SK-N-SH (cell line): ENCODE measurements at regions not wholly inside any gene's neighbourhood (a gene's known extent, or its start where the extent isn't known, plus 50 kb on each side); places are given as distances from the start of the nearest gene placed in this dataset.
A peak's percentile ranks its signal among the peaks of the same experiment; 100 is the strongest.
"Not testable (repeated sequence)": the region's sequence is repeated elsewhere in the genome, so short reads cannot be mapped to it uniquely, and the experiment has no call there.

Experiments used
- CTCF ChIA-PET: fragments of 300-600, 350-600 bp; formaldehyde crosslinking; extraction: SDS; loops from one replicate; lab custom pipeline; 2021; lab: Yijun Ruan, JAX
- POLR2A ChIA-PET: fragments of 350-600 bp; sonication (Branson Sonifier 250); formaldehyde crosslinking; extraction: SDS; loops from one replicate; lab custom pipeline; 2020; ENCODE audit warnings: antibody characterized with exemption, inconsistent platforms; lab: Yijun Ruan, JAX
- DNase-seq: peaks from one replicate; pipeline ENCODE4 v3.0.0; 2012
- H2AFZ ChIP-seq: fragments of 200-600 bp; sonication (generic); 2 replicates; pipeline ENCODE4 v1.8.1; 2016; ENCODE audit warnings: antibody characterized with exemption, mild to moderate bottlenecking, low read depth
- H3F3A ChIP-seq: fragments of 200-600 bp; sonication (generic); replicated peaks from 2 replicates; pipeline ENCODE3; 2016; ENCODE audit warnings: antibody characterized with exemption, mild to moderate bottlenecking; ENCODE audit not compliant: insufficient read depth
- H3K27ac ChIP-seq, 2 experiments: fragments of 200-500 bp in 1 of 2; fragments of 200-600 bp in 1 of 2; sonication (Bioruptor generic) in 1 of 2; sonication (generic), shearing (Covaris generic) in 1 of 2; 2 replicates each; pipeline versions ENCODE4 v1.5.1 to v1.6.1; 2014 to 2016; ENCODE audit warnings: low read depth in 2 of 2, inconsistent platforms in 1 of 2, low read length in 1 of 2, mild to moderate bottlenecking in 1 of 2, mixed read lengths in 1 of 2
- H3K27me3 ChIP-seq: fragments of 200-600 bp; sonication (generic), shearing (Covaris generic); 2 replicates; pipeline ENCODE4 v1.6.1; 2016; ENCODE audit warnings: mixed run types; ENCODE audit not compliant: insufficient read depth
- H3K36me3 ChIP-seq, 2 experiments: fragments of 200-500 bp in 1 of 2; fragments of 200-600 bp in 1 of 2; sonication (Bioruptor generic) in 1 of 2; sonication (generic) in 1 of 2; replicated peaks in 1 of 2; 2 replicates each; pipeline versions ENCODE3 to v1.5.1; 2014 to 2016; ENCODE audit warnings: low read length in 1 of 2, mild to moderate bottlenecking in 1 of 2; ENCODE audit not compliant: insufficient read depth in 2 of 2, control insufficient read depth in 1 of 2
- H3K4me1 ChIP-seq, 2 experiments: fragments of 200-500 bp in 1 of 2; fragments of 200-600 bp in 1 of 2; sonication (Bioruptor generic) in 1 of 2; sonication (generic), shearing (Covaris generic) in 1 of 2; 2 replicates each; pipeline versions ENCODE4 v1.5.1 to v1.6.1; 2014 to 2016; ENCODE audit warnings: low read depth in 1 of 2, low read length in 1 of 2, mixed run types in 1 of 2; ENCODE audit not compliant: insufficient read depth in 2 of 2, control insufficient read depth in 1 of 2
- H3K4me2 ChIP-seq: fragments of 200-600 bp; sonication (generic), shearing (Covaris generic); 2 replicates; pipeline ENCODE4 v1.6.1; 2017; ENCODE audit warnings: mixed run types
- H3K4me3 ChIP-seq, 2 experiments: fragments of 200-500 bp in 1 of 2; fragments of 200-600 bp in 1 of 2; sonication (Bioruptor generic) in 1 of 2; sonication (generic), shearing (Covaris generic) in 1 of 2; 2 replicates each; pipeline versions ENCODE4 v1.5.1 to v1.8.1; 2014 to 2016; ENCODE audit warnings: low read depth in 2 of 2, inconsistent platforms in 1 of 2, low read length in 1 of 2, mild to moderate bottlenecking in 1 of 2, mixed read lengths in 1 of 2, moderate library complexity in 1 of 2
- H3K79me2 ChIP-seq: fragments of 200-600 bp; sonication (generic); 2 replicates; pipeline ENCODE4 v1.8.1; 2017; ENCODE audit warnings: mild to moderate bottlenecking; ENCODE audit not compliant: insufficient read depth
- H3K9ac ChIP-seq: fragments of 200-600 bp; sonication (generic); 2 replicates; pipeline ENCODE4 v1.6.1; 2017; ENCODE audit warnings: mixed run types
- H3K9me2 ChIP-seq: fragments of 200-600 bp; sonication (generic); 2 replicates; pipeline ENCODE4 v1.6.1; 2017; ENCODE audit warnings: mixed run types
- H3K9me3 ChIP-seq: fragments of 200-600 bp; sonication (generic); 2 replicates; pipeline ENCODE4 v1.6.1; 2017; ENCODE audit warnings: mixed run types, mild to moderate bottlenecking, moderate library complexity
- H4K20me1 ChIP-seq: fragments of 200-600 bp; sonication (generic); 2 replicates; pipeline ENCODE4 v1.6.1; 2017; ENCODE audit warnings: mild to moderate bottlenecking, mixed run types; ENCODE audit not compliant: insufficient read depth
- CTCF ChIP-seq: fragments of 200-600 bp; sonication (generic); IDR thresholded peaks from 2 replicates; pipeline ENCODE4 v1.6.1; 2017; ENCODE audit warnings: antibody characterized with exemption, mild to moderate bottlenecking, moderate library complexity
- EP300 ChIP-seq, 2 experiments: IDR thresholded peaks; 2 replicates each; pipeline versions ENCODE4 v1.4.0 to v1.6.1; 2012; ENCODE audit warnings: borderline replicate concordance in 1 of 2, low read depth in 1 of 2, low read length in 1 of 2
- FOSL2 ChIP-seq: IDR thresholded peaks from 2 replicates; pipeline ENCODE4 v1.4.0; 2012; ENCODE audit warnings: low read depth, mild to moderate bottlenecking, moderate library complexity, borderline replicate concordance
- FOXJ3 ChIP-seq: sonication (generic); formaldehyde crosslinking; IDR thresholded peaks from 2 replicates; pipeline ENCODE4 v1.5.1; 2020; ENCODE audit warnings: mild to moderate bottlenecking, missing genetic modification reagents
- FOXM1 ChIP-seq: IDR thresholded peaks from 2 replicates; pipeline ENCODE4 v1.4.0; 2012; ENCODE audit warnings: low read depth, mild to moderate bottlenecking
- IRF3 ChIP-seq: fragments of 150-350 bp; IDR thresholded peaks from 2 replicates; pipeline ENCODE4 v1.6.1; 2016; ENCODE audit warnings: mild to moderate bottlenecking, low read depth, low read length
- JUND ChIP-seq: IDR thresholded peaks from 2 replicates; pipeline ENCODE4 v1.4.0; 2012
- RAD21 ChIP-seq: IDR thresholded peaks from 2 replicates; pipeline ENCODE4 v1.6.1; 2012; ENCODE audit warnings: mild to moderate bottlenecking, low read length
- REST ChIP-seq: IDR thresholded peaks from 2 replicates; pipeline ENCODE4 v1.6.1; 2012; ENCODE audit warnings: mild to moderate bottlenecking, low read depth, low read length, moderate library complexity
- RXRA ChIP-seq: IDR thresholded peaks from 2 replicates; pipeline ENCODE4 v1.4.0; 2012; ENCODE audit warnings: low read depth, mild to moderate bottlenecking, borderline replicate concordance
- SIN3A ChIP-seq: IDR thresholded peaks from 2 replicates; pipeline ENCODE4 v1.6.1; 2012; ENCODE audit warnings: low read depth, mild to moderate bottlenecking, low read length, moderate library complexity, borderline replicate concordance
- SMC3 ChIP-seq: IDR thresholded peaks from 2 replicates; pipeline ENCODE4 v1.6.1; 2012; ENCODE audit warnings: low read depth, low read length, improper control_type of control experiment
- TEAD4 ChIP-seq: IDR thresholded peaks from 2 replicates; pipeline ENCODE4 v1.4.0; 2012; ENCODE audit warnings: mild to moderate bottlenecking, borderline replicate concordance; ENCODE audit not compliant: insufficient read depth
- USF1 ChIP-seq: IDR thresholded peaks from 2 replicates; pipeline ENCODE4 v1.4.0; 2012; ENCODE audit warnings: low read depth, borderline replicate concordance
- USF2 ChIP-seq: fragments of 150-350 bp; IDR thresholded peaks from 2 replicates; pipeline ENCODE4 v1.6.1; 2017; ENCODE audit warnings: antibody characterized with exemption, low read length, low read depth, borderline replicate concordance
- YY1 ChIP-seq: IDR thresholded peaks from 2 replicates; pipeline ENCODE4 v1.4.0; 2012; ENCODE audit warnings: low read depth, mild to moderate bottlenecking
- WGBS: methylation state at CpG from one replicate; pipeline ENCODE4 v1.1.6; 2017; ENCODE audit warnings: low lambda C conversion rate; 5-methylcytosine and 5-hydroxymethylcytosine counted together

- ChIA-PET POLR2A (no interaction called here), CTCF (interaction anchor here (0.8 to 1.6 kb wide), 10 partner anchors 14 to 1750 kb away, joined by 3 to 4 read pairs (median 3); no protein-coding TSS in a partner anchor)
- H3K79me2 ChIP-seq, result no peaks in the 10 kb centered on the region
- H3K4me1 ChIP-seq, result no peaks in the 10 kb centered on the region
- TF ChIP-seq FOSL2 (no peak), RXRA (no peak), FOXM1 (no peak), CTCF (peak; percentile 52), USF1 (no peak), EP300 (IDR thresholded peaks at IDR 0.05; ENCODE audit: borderline replicate concordance in 1 of 2, low read depth in 1 of 2, low read length in 1 of 2) (no peak), USF2 (no peak), IRF3 (no peak), TEAD4 (no peak), RAD21 (peak; percentile 78), REST (no peak), SIN3A (no peak), YY1 (no peak), FOXJ3 (CRISPR knock-in tag) (no peak), SMC3 (peak; percentile 56), JUND (no peak)
- no peaks in the 10 kb centered on the region for H3K36me3 ChIP-seq
- no peaks in the 10 kb centered on the region for H4K20me1 ChIP-seq
- H3K4me2 ChIP-seq, result no peak overlapping the region
- WGBS, result 27% methylated on average over 2 of the region's 2 CpGs
- peak; percentile 6 for DNase-seq
- H2AFZ ChIP-seq, result no peak overlapping the region
- H3K4me3 ChIP-seq, result peak overlapping the region in 1 of 2 experiments; percentile 31; a peak in 1 of 4 replicates
- no peak overlapping the region for H3K9ac ChIP-seq
- H3K9me3 ChIP-seq, result no peaks in the 10 kb centered on the region
- H3K9me2 ChIP-seq, result peaks cover 3% of the 10 kb centered on the region; the same call in 1 of the 2 replicates
- H3F3A ChIP-seq, result no peaks in the 10 kb centered on the region
- H3K27ac ChIP-seq, result no peak overlapping the region
- H3K27me3 ChIP-seq, result no peaks in the 10 kb centered on the region
These were observed 909.6 kb downstream of the REEP3 start for GRCh38 chr10:64430690-64431323.

- H3K27me3 ChIP-seq, H3K79me2 ChIP-seq, H3K4me3 ChIP-seq, H3F3A ChIP-seq, H2AFZ ChIP-seq, H3K27ac ChIP-seq, H4K20me1 ChIP-seq, H3K36me3 ChIP-seq, H3K9ac ChIP-seq, H3K4me1 ChIP-seq, POLR2A ChIA-PET, DNase-seq, H3K9me2 ChIP-seq, H3K4me2 ChIP-seq, H3K9me3 ChIP-seq: not testable (repeated sequence)
- CTCF ChIA-PET, result interaction anchor here (0.7 kb wide), 1 partner anchor 406 kb away, joined by 4 read pairs; no protein-coding TSS in a partner anchor
- WGBS, result 60% methylated on average over 8 of the region's 14 CpGs
These were observed 920.7 kb downstream of the REEP3 start for GRCh38 chr10:64441872-64442271.
